H9 (cell line): ENCODE measurements at regions not wholly inside any gene's neighbourhood (a gene's known extent, or its start where the extent isn't known, plus 50 kb on each side); places are given as distances from the start of the nearest gene placed in this dataset.

Experiments
- DNase-seq: peaks from one replicate; pipeline ENCODE4 v3.0.0-alpha.2; 2017
- H2AFZ ChIP-seq: one replicate; pipeline ENCODE4 v1.6.1; 2013; ENCODE audit warnings: mild to moderate bottlenecking, low read length, control low read depth, moderate library complexity
- H2AK5ac ChIP-seq: 2 replicates; pipeline ENCODE4 v1.6.1; 2013; ENCODE audit warnings: low read length, control low read depth, mixed read lengths; ENCODE audit not compliant: insufficient read length
- H2BK120ac ChIP-seq: one replicate; pipeline ENCODE4 v1.6.1; 2013; ENCODE audit warnings: low read depth, mild to moderate bottlenecking, low read length, control low read depth, inconsistent platforms; ENCODE audit not compliant: poor library complexity, severe bottlenecking
- H2BK12ac ChIP-seq: 2 replicates; pipeline ENCODE4 v1.6.1; 2013; ENCODE audit warnings: low read length, control low read depth, mixed read lengths, low read depth; ENCODE audit not compliant: insufficient read length
- H2BK15ac ChIP-seq: 2 replicates; pipeline ENCODE4 v1.6.1; 2013; ENCODE audit warnings: low read depth, low read length, control low read depth
- H2BK20ac ChIP-seq: one replicate; pipeline ENCODE4 v1.6.1; 2013; ENCODE audit warnings: low read depth, mild to moderate bottlenecking, low read length, control low read depth, inconsistent platforms; ENCODE audit not compliant: poor library complexity, severe bottlenecking
- H2BK5ac ChIP-seq: 2 replicates; pipeline ENCODE4 v1.6.1; 2013; ENCODE audit warnings: low read length, control low read depth, mixed read lengths; ENCODE audit not compliant: insufficient read length
- H3K14ac ChIP-seq: 2 replicates; pipeline ENCODE4 v1.6.1; 2013; ENCODE audit warnings: low read length, control low read depth; ENCODE audit not compliant: insufficient read depth
- H3K18ac ChIP-seq: 2 replicates; pipeline ENCODE4 v1.6.1; 2013; ENCODE audit warnings: low read depth, mild to moderate bottlenecking, mixed read lengths, low read length, control low read depth; ENCODE audit not compliant: insufficient read length
- H3K23ac ChIP-seq: 2 replicates; pipeline ENCODE4 v1.6.1; 2013; ENCODE audit warnings: low read length, control low read depth, mixed read lengths, low read depth; ENCODE audit not compliant: insufficient read length
- H3K23me2 ChIP-seq: 2 replicates; pipeline ENCODE4 v1.6.1; 2013; ENCODE audit warnings: low read depth, mild to moderate bottlenecking, mixed read lengths, low read length, control low read depth; ENCODE audit not compliant: insufficient read length, poor library complexity, severe bottlenecking
- H3K27ac ChIP-seq: 2 replicates; pipeline ENCODE4 v1.5.1; 2013; ENCODE audit warnings: low read length, control low read depth, mixed read lengths, low read depth; ENCODE audit not compliant: insufficient read length
- H3K27me3 ChIP-seq: 2 replicates; pipeline ENCODE4 v1.6.1; 2013; ENCODE audit warnings: low read length, control low read depth, inconsistent platforms; ENCODE audit not compliant: insufficient read depth
- H3K4ac ChIP-seq: 2 replicates; pipeline ENCODE4 v1.6.1; 2013; ENCODE audit warnings: low read depth, mild to moderate bottlenecking, control low read depth, inconsistent platforms, low read length, moderate library complexity
- H3K4me1 ChIP-seq: 2 replicates; pipeline ENCODE4 v1.6.1; 2013; ENCODE audit warnings: low read length, control low read depth, inconsistent platforms; ENCODE audit not compliant: insufficient read depth
- H3K4me2 ChIP-seq: 2 replicates; pipeline ENCODE4 v1.6.1; 2013; ENCODE audit warnings: low read length, control low read depth, mixed read lengths; ENCODE audit not compliant: insufficient read length, insufficient read depth
- H3K56ac ChIP-seq: 2 replicates; pipeline ENCODE4 v1.6.1; 2013; ENCODE audit warnings: low read depth, mild to moderate bottlenecking, mixed read lengths, low read length, control low read depth; ENCODE audit not compliant: insufficient read length
- H3K79me1 ChIP-seq: 2 replicates; pipeline ENCODE4 v1.6.1; 2013; ENCODE audit warnings: low read depth, mild to moderate bottlenecking, moderate library complexity, low read length, control low read depth, inconsistent platforms; ENCODE audit not compliant: insufficient read depth, poor library complexity, severe bottlenecking
- H3K79me2 ChIP-seq: 2 replicates; pipeline ENCODE4 v1.6.1; 2013; ENCODE audit warnings: low read length, control low read depth, inconsistent platforms; ENCODE audit not compliant: insufficient read depth
- H3K9ac ChIP-seq: 2 replicates; pipeline ENCODE4 v1.6.1; 2013; ENCODE audit warnings: low read length, control low read depth, mixed read lengths; ENCODE audit not compliant: insufficient read length; ENCODE audit errors: extremely low read depth
- H3K9me3 ChIP-seq: one replicate; pipeline ENCODE4 v1.6.1; 2013; ENCODE audit warnings: low read depth, low read length, inconsistent platforms; ENCODE audit not compliant: control insufficient read depth
- H3T11ph ChIP-seq: one replicate; pipeline ENCODE4 v1.6.1; 2013; ENCODE audit warnings: mild to moderate bottlenecking, low read length, control low read depth, inconsistent platforms
- H4K20me1 ChIP-seq: one replicate; pipeline ENCODE4 v1.6.1; 2013; ENCODE audit not compliant: control insufficient read depth, insufficient read length, insufficient read depth
- H4K5ac ChIP-seq: 2 replicates; pipeline ENCODE4 v1.6.1; 2013; ENCODE audit warnings: low read depth, mild to moderate bottlenecking, mixed read lengths, low read length, control low read depth; ENCODE audit not compliant: insufficient read length
- H4K8ac ChIP-seq: replicated peaks from 2 replicates; pipeline ENCODE4 v1.6.1; 2013; ENCODE audit warnings: low read length, control low read depth, mixed read lengths, low read depth; ENCODE audit not compliant: insufficient read length
- H4K91ac ChIP-seq: 2 replicates; pipeline ENCODE4 v1.6.1; 2013; ENCODE audit warnings: low read depth, mild to moderate bottlenecking, moderate library complexity, mixed read lengths, low read length, control low read depth; ENCODE audit not compliant: insufficient read length
- H3K27ac Mint-ChIP-seq, 3 experiments: 2 replicates in 2 of 3; 3 replicates in 1 of 3; pipeline ENCODE4 v1.8.0; 2020 to 2021; ENCODE audit warnings: mixed read lengths in 3 of 3, mild to moderate bottlenecking in 1 of 3, moderate library complexity in 1 of 3
- H3K27me3 Mint-ChIP-seq: 2 replicates; pipeline ENCODE4 v1.8.0; 2021; ENCODE audit warnings: low read depth, mild to moderate bottlenecking, moderate library complexity, mixed read lengths
- H3K36me3 Mint-ChIP-seq, 3 experiments: 2 replicates in 2 of 3; 3 replicates in 1 of 3; pipeline ENCODE4 v1.8.0; 2020 to 2021; ENCODE audit warnings: low read depth in 3 of 3, mixed read lengths in 3 of 3; ENCODE audit not compliant: insufficient read depth in 1 of 3
- H3K4me1 Mint-ChIP-seq, 2 experiments: 2 replicates each; pipeline ENCODE4 v1.8.0; 2020; ENCODE audit warnings: mixed read lengths in 2 of 2
- H3K4me3 Mint-ChIP-seq, 2 experiments: 2 replicates in 1 of 2; 3 replicates in 1 of 2; pipeline ENCODE4 v1.8.0; 2020 to 2021; ENCODE audit warnings: mild to moderate bottlenecking in 2 of 2, mixed read lengths in 2 of 2, moderate library complexity in 1 of 2
- H3K9me3 Mint-ChIP-seq, 2 experiments: 2 replicates in 1 of 2; 3 replicates in 1 of 2; pipeline ENCODE4 v1.8.0; 2020; ENCODE audit warnings: mild to moderate bottlenecking in 2 of 2, mixed read lengths in 2 of 2, moderate library complexity in 1 of 2
- CTCF ChIP-seq: fragments of 200-600 bp; sonication (generic); conservative IDR thresholded peaks from 3 replicates; pipeline ENCODE4 v1.8.0; 2021; ENCODE audit warnings: antibody characterized with exemption, mild to moderate bottlenecking
- WGBS: extraction: QIAGEN DNeasy Blood & Tissue Kit; methylation state at CpG from one replicate; pipeline ENCODE4 v1.1.7; 2013; ENCODE audit warnings: missing lambda C conversion rate, low lambda C conversion rate, mixed read lengths; ENCODE audit not compliant: insufficient read length; ENCODE audit errors: extremely low coverage; 5-methylcytosine and 5-hydroxymethylcytosine counted together

GRCh38 chr1:58986996-58987767 is 203.3 kb upstream of the JUN start:
- Histone ChIP-seq H2BK12ac (no peak overlapping the region), H3K4ac (no peak overlapping the region), H3K79me2 (no peaks in the 10 kb centered on the region), H3K56ac (no peak overlapping the region), H3K27me3 (no peaks in the 10 kb centered on the region; the same call in 1 of the 2 replicates), H3K14ac (no peak overlapping the region), H3K23ac (no peak overlapping the region), H3K4me1 (peaks cover 7% of the 10 kb centered on the region), H3K9ac (no peak overlapping the region), H2BK15ac (no peak overlapping the region), H3K18ac (no peak overlapping the region), H3K23me2 (no peaks in the 10 kb centered on the region), H4K5ac (no peak overlapping the region), H2BK20ac (no peak overlapping the region), H2BK5ac (no peak overlapping the region), H3K9me3 (no peaks in the 10 kb centered on the region), H4K8ac (no peak overlapping the region), H2AFZ (no peak overlapping the region), H3T11ph (no peak overlapping the region), H3K79me1 (no peaks in the 10 kb centered on the region), H3K27ac (no peak overlapping the region), H3K4me2 (no peak overlapping the region), H4K91ac (no peak overlapping the region), H4K20me1 (no peaks in the 10 kb centered on the region), H2BK120ac (no peak overlapping the region), H2AK5ac (no peak overlapping the region)
- no CpG with 5 or more reads among the region's 4 CpGs for WGBS
- no peak for TF ChIP-seq CTCF
- Mint-ChIP-seq H3K9me3 (no peaks in the 10 kb centered on the region; a peak in 1 of 5 replicates), H3K27ac (no peak overlapping the region), H3K4me3 (no peak overlapping the region), H3K36me3 (no peaks in the 10 kb centered on the region), H3K4me1 (peaks cover 7% of the 10 kb centered on the region in 2 experiments), H3K27me3 (peaks cover 15% of the 10 kb centered on the region)
- DNase-seq = no peak
